AG04449 (cell line): ENCODE measurements at regions not wholly inside any gene's neighbourhood (a gene's known extent, or its start where the extent isn't known, plus 50 kb on each side); places are given as distances from the start of the nearest gene placed in this dataset.
"Not testable (repeated sequence)": the region's sequence is repeated elsewhere in the genome, so short reads cannot be mapped to it uniquely, and the experiment has no call there.

Experiments used
- CTCF ChIA-PET: fragments of 350-600 bp; formaldehyde crosslinking; extraction: SDS; loops from one replicate; lab custom pipeline; 2021; ENCODE audit warnings: antibody characterized with exemption; lab: Yijun Ruan, JAX
- POLR2A ChIA-PET: fragments of 400-600, 350-600 bp; formaldehyde crosslinking; extraction: SDS; loops from one replicate; lab custom pipeline; 2020; ENCODE audit warnings: antibody characterized with exemption, inconsistent platforms; lab: Yijun Ruan, JAX
- DNase-seq: peaks from one replicate; pipeline ENCODE4 v3.0.0-alpha.2; 2010; ENCODE audit warnings: low read depth, low spot score
- H3K4me3 ChIP-seq: 2 replicates; pipeline ENCODE4 v1.5.1; 2011; ENCODE audit warnings: low read depth, mild to moderate bottlenecking, control low read depth, low read length
- CTCF ChIP-seq: IDR thresholded peaks from one replicate; pipeline ENCODE4 v1.5.1; 2011; ENCODE audit warnings: mild to moderate bottlenecking, moderate library complexity, low read length, control low read depth, inconsistent platforms; ENCODE audit not compliant: insufficient read depth; ENCODE audit errors: missing control alignments

DNA sequence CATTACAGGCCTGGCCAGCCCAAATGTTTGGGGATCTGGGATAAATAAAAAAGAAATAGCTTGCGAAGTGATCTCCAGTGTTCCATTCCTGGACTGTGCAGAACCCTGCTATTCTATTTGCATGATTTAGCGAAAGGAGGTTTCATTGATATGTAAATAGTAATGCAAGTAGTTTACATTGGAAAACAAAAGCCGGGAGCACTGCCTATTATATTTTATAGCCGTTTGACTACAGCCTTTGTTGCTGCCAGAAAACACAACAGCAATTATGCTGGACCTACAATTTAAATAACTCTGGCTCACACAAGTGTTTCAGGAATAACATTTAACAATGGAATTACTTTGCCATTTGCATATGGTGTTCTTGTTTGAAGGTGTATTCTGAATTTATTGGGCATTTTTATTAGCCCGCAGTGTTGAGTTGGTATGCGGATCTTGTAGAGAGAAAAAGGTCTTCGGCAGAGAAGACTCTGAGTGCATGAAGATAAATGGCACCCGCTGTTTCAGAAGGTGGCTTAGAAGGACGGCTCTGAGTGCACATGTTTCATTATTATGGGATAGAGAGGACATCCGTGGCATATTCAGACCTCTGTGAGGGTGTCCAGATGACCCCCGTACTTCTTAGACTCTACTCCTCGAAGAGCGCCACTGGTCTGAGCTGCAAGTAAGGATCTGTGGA lies 315.0 kb downstream of the BRD1 start:
- ChIA-PET CTCF (no interaction called here), POLR2A (no interaction called here)
- no peak for DNase-seq
- no peak for TF ChIP-seq CTCF
- no peak overlapping the region for H3K4me3 ChIP-seq

DNA sequence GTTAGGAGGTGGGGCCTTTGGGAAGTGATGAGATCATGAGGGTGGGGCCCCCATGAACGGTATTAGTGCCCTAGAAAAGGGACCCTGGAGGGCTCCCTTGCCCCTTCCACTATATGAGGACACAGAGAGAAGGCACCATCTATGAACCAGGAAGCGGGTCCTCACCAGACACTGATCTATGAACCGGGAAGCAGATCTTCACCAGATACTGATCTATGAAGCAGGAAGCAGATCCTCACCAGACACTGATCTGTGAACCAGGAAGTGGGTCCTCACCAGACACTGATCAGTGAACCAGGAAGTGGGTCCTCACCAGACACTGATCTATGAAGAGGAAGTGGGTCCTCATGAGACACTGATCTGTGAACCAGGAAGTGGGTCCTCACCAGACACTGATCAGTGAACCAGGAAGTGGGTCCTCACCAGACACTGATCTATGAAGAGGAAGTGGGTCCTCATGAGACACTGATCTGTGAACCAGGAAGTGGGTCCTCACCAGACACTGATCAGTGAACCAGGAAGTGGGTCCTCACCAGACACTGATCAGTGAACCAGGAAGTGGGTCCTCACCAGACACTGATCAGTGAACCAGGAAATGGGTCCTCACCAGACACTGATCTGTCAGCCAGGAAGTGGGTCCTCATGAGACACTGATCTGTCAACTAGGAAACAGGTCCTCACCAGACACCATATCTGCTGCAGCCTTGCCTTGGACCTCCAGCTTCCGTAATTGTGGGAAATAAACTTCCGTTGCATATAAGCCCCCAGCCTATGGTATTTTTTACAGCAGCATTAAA lies 316.1 kb downstream of the BRD1 start:
- DNase-seq, CTCF ChIA-PET, H3K4me3 ChIP-seq: not testable (repeated sequence)

DNA sequence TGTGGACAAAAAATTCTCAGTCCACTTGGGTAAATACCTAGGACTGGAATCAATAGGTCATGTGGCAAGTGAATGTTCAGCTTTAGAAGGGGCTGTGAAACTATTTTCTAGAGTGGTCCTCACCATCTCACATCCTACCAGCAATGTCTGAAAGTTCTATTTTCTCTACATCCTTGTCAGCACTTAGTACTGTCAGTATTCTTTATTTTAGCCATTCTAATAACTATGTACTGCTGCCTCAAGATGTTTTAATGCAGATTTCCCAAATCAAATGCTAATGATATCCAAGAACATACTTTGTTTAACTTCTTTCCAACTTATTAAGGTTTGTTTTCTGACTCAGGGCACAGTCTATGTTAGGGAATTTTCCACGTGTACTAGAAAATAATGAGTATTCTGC lies 317.0 kb downstream of the BRD1 start:
- no peak overlapping the region for H3K4me3 ChIP-seq
- ChIA-PET CTCF (no interaction called here), POLR2A (no interaction called here)
- no peak for DNase-seq
- no peak for TF ChIP-seq CTCF

More for the DNA sequence above, 316.1 kb downstream of the BRD1 start:
- POLR2A ChIA-PET: not testable (repeated sequence)

DNA sequence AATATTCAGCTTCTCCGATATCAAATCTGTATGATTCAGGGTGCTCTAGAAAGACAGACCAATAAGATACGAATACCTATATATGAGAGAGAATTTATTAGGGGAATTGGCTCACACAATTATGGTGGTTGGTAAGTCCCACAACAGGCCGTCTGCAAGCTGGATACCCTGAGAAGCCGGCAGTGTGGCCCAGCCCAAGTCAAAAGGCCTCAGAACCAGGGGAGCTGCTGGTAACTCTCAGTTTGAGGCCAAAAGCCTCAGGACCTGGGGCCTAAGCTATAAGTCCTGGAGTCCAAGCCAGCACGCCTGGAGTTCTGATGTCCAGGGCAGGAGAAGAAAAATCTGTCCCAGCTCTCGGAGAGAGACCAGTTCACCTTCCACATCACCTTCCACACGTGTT lies 318.7 kb downstream of the BRD1 start:
- ChIA-PET CTCF (no interaction called here), POLR2A (no interaction called here)
- no peak for TF ChIP-seq CTCF
- H3K4me3 ChIP-seq: no peak overlapping the region
- DNase-seq: no peak

GRCh38 chr22:49508561-49508960 lies 319.1 kb downstream of the BRD1 start:
- CTCF ChIA-PET: no interaction called here
- TF ChIP-seq CTCF: no peak
- POLR2A ChIA-PET: no interaction called here
- no peak overlapping the region for H3K4me3 ChIP-seq
- no peak for DNase-seq

DNA sequence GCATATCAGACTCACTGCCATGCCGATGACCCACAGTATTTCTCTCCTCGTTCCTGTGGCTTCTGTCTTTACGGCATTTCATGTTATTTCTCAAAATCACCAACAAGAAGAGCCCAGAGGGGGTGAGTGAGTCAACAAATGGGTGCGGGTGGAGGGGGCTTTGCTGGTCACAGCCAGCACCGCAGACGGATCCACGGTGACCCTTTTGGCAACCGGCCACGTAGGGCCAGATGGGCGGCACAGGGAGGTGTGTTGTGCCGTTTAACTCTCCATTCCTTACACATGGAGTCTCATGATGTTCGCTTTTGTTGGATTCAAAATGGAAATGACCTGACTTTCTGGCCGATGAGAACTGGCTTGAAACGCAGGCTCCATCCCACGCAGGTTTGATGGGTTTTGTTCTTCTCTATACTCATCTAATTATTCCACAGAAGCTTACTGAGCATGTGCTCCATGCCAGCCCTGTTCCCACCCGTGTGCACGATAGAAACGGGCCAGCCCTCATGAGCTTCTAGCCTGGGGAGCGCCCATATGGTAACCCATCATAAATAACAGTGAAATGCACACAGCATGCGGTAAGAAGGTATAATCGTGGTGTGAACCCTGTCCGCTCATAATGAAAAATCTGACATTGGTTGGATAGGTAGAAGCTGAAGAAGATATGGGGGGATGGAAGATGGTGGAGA lies 319.9 kb downstream of the BRD1 start:
- POLR2A ChIA-PET: no interaction called here
- TF ChIP-seq CTCF: no peak
- CTCF ChIA-PET: no interaction called here

More for the DNA sequence above, 319.9 kb downstream of the BRD1 start:
- no peak overlapping the region for H3K4me3 ChIP-seq
- DNase-seq: no peak
